AG20443 (cell line): ENCODE measurements at regions not wholly inside any gene's neighbourhood (a gene's known extent, or its start where the extent isn't known, plus 50 kb on each side); places are given as distances from the start of the nearest gene placed in this dataset.
A peak's percentile ranks its signal among the peaks of the same experiment; 100 is the strongest.

Experiments
- DNase-seq: peaks from one replicate; pipeline ENCODE4 v3.0.0; 2012; ENCODE audit warnings: low spot score, mixed read lengths

DNA sequence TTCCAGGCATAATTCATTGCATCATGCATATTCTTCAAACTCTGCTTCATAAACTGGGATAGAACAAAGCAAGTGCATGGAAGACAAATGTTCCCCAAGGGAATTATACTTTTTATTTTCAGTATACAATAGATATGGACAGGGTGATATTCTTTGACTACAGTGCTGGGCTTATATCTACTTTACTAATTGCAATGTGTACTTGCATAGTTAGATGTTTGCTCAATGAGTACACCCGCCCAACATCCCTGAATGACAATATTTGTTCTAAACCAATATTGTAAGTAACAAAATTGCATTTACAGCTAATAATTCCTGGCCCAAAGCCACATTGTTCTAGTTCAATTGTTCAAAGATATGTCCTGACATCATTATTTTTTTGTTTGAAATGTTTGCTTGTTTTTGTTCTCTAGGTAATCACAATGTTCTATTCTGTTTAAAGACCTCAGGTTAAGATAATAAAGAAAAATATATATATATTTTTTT is 171.4 kb downstream of the PTN start:
- DNase-seq: no peak

DNA sequence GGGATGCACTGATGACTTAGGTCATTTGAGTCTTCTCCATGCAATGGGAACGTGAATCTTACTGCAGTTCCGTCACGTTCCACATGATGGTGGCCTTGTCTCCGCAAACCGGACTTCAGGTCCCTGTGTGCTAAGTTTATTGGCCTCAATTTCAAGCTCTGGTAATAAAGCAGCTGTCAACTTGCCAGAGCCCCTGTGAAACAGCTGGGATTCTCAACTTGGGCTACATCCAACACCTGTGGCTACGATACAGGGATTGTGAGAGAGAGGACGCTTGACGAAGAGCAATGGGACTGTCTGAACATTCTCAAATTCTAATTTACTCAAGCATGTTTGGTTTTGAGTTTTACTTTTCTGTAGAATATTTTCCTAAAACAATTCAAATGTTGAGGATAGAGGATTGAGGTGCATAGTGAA is 174.2 kb downstream of the PTN start:
- DNase-seq: peak; percentile 75

DNA sequence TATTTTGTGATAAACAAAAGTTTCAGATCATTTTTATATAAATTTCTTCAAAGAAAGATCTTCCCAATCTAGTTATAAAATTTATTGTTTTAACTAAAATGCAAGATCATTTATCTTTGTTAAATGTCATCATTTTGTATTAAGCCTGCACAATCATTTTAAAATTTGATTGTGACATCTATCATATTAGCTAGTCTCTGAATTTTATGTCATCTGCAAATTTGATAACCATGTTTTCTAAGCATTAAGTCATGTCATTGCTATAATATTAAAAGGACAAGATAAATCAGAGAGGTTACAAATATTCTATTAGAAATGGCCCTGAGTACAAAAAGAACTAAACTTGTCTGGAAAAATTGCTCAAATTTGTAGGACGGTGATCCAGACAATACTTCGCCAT is 175.9 kb downstream of the PTN start:
- DNase-seq: no peak

DNA sequence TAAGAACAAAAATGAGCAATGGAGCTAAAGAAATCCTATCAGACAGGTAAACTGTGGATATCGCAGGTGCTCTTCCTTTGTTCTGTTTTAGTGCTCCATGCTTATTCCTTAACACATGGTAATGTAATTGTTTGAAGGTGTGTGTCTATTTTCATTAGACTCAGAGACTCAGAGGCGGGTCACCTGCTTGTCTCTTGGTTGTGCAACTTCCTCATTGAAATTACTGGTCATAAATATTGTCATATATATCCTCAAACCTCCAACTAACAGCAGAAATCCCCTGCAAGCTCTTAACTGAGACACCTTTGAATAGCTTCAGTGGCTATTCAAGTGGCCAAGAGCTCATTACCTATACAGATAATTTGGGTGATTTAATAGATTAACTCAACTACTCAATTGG is 177.2 kb downstream of the PTN start:
- DNase-seq: no peak

DNA sequence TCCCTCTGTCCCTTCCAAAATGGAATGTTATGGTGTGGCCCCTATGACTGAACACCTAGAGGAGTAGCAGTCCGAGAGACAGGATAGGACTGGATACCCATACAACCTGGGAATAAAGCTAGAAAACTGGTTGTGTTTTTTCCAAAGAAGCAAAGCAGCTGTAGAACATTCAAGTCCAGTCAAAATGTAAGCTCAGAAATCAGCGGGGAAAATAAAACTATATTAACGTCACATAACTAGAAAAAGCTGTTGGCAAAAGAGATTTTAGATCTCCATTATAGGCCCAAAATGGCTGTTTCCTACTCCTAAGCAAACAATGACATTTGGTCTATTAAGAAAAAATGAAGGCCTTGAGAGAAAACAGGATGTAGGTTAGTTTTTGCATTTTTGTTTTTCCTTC is 177.7 kb downstream of the PTN start:
- DNase-seq: no peak

DNA sequence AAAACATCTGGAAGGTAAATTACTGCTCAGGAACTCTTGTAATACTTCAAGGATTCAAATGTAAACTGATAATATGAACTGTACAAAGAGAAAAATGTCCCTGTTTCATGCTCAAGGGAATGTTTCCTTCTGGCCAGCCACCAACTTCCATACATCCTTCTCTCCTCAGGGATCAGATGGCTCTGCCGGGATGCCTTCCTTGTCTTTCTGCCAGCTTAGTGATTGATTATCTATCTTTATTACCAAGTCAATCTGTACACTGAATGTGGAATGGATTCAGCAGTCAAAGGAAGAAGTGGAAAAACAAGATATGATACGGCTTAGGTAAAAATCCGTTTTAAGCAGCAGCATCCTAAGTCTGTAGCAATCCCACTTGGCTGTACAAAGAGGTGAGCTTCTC is 178.3 kb downstream of the PTN start:
- DNase-seq: no peak

DNA sequence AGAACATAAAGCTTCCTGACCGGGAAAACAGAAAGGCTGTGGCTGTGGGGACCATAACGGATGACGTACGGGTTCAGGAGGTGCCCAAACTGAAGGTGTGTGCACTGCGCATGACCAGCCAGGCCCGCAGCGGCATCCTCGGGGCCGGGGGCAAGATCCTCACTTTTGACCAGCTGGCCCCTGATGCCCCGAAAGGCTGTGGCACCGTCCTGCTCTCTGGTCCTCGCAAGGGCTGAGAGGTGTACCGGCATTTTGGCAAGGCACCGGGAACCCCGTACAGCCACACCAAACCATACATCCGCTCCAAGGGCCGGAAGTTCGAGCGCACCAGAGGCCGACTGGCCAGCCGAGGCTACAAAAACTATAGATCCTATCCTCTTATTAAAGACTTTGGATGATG is 179.3 kb downstream of the PTN start:
- no peak for DNase-seq

DNA sequence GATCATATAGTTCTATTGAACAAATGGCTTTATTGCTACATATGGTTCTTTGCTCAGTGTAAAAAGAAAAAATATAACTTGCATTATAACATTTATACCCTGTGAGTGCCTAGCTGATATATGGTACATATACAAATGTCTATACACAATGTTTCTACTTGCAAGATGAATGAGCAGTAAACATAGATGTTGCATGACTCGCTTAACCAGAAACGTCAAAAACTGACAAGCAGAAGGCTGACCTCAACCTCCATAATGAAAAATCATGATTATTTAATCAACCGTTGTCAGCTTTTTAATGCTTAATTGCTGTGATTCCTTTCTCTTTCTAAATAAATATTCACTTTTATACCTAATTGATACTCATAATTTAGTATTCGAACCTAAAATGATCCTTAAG is 183.3 kb downstream of the PTN start:
- DNase-seq: no peak

DNA sequence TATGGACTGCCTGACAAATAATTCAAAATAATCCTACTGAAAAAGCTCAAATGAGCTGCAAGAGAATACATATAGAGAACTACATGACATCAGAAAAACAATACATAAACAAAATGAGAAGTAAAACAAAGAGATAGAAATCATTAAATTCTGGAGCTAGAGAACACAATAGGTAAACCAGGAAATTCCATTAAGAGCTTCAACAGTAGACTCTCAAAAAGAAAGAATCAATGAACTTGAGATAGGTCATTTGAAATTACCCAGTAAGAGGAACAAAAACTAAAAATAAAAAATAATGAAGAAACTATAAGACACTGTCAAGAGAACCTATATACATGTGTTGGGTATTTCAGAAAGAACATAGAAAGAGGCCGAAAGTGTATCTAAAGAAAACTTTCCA is 186.3 kb downstream of the PTN start:
- DNase-seq: no peak

DNA sequence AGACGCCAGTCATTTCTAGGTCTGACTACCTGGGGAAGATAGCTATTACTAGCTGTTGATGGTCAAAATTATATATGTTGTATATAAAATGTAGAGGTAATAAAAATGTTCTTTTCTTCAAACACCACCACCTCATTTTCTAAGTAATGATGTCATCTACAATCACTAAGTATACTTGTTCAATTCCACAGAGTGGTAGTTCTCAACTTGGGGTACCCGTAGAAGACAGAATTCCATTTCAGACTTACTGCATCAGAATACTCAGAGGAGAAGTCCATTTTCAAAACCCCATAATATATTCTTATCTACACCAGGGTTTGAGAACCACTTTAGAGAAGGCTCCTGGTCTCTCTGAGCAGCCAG is 191.9 kb downstream of the PTN start:
- DNase-seq: no peak

DNA sequence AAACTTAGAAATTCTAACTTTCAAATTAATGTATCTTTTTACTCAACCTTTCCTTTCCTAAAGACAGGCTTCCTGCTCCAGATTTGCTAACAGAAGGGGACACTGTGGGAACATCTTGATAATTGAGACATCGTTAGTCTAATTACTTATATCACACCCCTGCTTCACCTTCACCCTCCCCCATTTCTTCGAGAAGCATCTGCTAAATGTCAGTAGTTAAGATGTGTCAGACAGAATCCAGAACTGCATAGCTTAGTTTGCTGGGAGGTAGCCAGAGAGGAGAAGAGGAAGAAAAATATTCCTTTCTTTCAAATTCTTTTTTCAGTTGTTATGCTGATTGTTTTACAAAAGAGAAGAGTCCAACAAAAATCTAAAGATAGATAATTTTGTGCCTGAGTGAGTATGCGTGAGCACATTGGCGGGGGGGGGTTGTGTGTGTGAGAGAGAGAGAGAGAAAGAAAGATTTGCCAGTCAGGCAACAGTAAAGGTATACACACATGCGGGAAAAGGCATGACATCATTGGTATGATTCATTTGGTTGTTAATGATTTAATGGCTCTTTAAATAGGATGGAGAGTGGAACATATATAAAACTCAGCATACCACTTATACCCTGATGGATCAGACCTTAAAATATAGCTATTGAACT is 192.4 kb downstream of the PTN start:
- DNase-seq: no peak

DNA sequence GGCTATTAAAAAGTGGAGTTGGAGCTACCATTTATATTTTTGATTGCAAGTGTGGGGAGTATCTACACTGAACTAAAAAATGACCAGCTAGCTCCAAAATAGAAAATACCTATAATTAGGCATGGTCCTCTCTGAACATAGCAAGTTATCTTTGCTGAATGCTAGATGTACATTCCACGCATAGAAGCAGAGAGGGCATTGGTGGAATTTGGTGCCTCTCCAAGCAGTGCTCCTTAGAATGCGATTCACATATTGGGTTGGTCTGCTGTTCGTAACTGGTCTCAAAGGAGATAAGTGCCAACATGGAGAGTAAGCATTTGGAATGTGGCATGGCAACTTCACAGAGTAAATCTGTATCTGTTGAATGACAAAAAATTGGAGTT is 196.2 kb downstream of the PTN start:
- no peak for DNase-seq

DNA sequence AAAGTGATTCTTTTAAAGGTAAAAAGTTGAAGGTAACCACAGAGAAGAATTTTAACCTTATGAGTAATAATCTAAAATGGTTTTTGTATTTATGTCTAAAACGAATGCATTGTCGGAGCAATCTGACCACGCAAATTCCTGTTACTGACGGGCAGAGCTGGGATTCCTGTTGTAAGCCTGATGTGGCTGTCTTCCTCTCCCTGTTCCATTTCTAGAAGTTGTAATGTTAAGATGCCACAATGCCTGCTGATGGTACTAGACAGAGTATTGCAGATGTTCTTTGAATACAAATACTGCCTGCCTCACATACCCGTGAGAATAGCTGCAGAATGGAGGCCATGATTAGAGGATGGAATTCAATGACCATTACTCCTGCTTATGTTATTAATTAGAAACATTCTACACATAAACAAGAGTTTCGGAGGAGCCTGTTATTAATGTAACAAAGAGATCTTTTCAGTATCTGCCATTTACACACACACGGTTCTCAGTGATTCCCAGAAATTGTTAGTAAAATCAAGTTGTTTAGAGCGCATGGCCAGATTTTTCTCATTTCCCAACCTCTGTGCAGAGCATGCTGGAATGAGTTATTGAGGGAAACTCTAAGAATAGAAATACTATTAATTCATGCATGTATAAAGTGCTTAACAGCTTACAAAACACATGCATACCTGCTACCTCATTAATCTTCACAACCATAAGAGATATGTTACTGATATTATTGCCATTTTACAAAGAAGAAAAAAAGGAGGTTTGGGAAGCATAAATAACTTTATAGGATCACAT is 196.8 kb downstream of the PTN start:
- peak; percentile 43 for DNase-seq

DNA sequence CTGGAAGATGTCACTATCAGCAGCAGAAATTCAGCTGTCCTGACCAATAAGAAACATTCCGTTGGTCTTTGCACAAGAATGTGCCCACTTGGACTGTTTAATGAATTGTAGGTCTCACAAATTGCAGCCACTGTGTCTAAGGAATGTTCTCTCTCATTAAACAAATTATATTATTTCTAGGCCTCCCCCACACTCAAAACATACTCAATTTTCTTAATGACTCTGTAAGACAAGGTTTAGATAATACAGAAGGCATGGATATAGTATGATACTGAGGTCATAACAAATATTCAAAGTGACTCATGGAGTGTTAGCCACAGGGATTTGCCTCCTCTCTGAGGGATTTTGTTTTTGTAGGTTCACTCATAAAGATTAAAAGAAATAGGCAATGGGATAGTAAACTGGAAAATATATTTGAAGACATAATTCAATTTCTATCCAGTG is 197.5 kb downstream of the PTN start:
- DNase-seq: peak; percentile 56

DNA sequence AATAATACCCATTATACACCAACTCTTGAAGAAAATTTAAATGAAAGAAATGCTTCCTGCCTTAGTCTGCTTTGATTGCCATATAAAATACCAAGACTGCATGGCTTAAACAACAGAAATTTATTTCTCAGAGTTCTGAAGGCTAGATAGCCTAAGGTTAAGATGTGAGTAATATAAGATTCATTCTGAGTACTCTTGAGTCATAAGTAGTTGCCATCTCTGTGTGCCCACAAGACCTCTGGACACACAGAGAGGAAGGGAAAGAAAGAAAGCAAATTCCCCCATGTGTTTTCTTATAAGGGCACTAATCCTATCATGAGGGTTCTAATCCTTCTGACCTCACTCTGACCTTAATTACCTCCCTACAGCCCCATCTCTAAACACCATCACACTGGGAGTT is 201.2 kb downstream of the PTN start:
- no peak for DNase-seq

DNA sequence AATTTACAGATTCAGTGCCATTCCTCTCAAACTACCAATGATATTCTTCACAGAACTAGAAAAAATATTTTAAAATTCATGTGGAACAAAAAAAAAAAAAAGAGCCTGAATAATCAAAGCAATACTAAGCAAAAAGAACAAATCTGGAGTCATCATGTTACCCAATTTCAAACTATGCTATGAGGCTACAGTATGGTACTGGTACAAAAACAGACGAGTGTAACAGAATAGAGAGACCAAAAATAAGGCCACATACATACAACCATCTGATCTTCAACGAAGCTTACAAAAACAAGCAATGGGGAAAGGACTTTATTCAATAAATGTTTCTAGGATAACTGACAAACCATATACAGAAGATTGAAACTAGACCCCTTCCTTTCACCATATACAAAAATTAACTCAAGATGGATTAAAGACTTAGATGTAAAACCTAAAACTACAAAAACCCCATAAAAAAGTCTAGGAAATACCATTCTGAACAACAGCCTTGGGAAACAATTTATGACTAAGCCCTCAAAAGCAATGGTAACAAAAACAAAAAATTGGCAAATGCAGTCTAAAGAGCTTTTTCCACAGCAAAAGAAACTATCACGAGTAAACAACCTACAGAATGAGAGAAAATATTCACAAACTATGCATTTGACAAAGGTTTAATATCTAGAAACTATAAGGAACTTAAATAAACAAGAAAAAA is 207.7 kb downstream of the PTN start:
- no peak for DNase-seq

DNA sequence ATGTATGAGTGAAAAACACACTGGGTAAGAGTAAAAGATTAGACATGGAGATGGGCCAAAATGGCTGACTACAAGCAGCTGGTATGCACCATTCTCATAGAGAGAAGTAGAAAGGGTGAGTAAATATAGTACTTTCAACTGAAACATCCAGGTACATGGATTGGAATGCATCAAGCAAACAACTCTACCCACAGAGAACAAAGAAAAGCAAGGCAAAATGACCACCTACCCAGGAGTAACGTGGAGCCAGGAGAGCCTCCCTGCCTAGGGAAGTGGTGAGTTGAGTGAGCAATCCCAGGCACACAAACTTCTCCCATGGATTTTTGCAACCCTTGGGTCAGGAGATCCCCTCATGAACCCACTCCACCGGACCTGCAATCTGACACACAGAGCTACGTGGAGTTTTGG is 212.8 kb downstream of the PTN start:
- DNase-seq: peak; percentile 43

DNA sequence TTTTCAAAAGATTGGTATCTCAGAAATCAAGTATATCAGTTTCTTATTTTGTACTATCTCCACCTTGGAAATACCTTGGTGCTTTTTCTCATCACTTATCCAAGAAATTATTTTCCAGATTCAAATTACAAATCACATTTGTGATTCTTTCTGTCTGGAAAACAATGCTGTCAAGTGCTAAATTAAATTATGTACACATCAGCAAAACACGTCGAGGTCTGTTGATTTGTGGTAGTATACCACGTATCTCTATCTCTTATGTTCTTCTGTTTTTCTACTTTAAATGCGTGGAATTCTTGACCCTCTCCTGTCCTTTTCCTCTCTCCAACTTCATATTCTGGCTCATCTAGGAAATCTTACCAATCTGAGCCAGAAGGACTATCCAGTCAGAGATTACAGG is 214.5 kb downstream of the PTN start:
- DNase-seq: no peak

DNA sequence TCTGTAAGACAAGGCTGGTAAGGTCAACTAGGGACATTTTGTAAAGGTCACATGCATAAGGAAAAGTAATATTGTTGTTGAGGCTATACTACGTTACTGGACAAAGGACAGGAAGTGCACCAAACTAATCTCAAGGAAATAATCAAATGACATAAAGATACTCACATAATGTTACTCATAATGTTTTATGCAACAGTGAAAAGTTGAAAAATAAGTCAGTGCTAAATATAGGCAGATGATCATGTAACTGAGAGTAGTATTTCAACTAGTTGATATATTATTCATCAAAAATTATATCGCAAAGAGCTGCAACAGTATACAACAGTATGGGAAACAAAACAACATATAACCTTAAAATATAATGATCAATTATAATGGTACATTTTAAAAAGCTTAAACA is 215.7 kb downstream of the PTN start:
- no peak for DNase-seq

DNA sequence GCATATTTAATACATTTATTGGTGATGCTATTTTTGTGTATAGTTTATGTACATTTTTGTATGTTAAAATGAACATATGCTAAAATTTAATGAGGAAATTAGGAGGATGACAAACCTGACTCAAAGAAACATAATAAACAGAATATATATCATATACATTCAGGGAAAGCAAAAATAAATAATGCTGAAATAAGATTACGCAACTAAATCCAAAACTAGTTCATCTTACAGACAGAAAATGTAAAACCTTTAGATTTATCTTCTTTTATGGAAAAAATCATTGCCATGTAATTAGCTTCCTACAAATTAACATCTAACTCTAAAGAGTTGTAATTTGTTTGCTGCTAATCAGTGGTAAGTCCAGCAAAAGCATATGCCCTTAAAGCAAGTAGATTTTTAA is 216.5 kb downstream of the PTN start:
- DNase-seq: no peak

DNA sequence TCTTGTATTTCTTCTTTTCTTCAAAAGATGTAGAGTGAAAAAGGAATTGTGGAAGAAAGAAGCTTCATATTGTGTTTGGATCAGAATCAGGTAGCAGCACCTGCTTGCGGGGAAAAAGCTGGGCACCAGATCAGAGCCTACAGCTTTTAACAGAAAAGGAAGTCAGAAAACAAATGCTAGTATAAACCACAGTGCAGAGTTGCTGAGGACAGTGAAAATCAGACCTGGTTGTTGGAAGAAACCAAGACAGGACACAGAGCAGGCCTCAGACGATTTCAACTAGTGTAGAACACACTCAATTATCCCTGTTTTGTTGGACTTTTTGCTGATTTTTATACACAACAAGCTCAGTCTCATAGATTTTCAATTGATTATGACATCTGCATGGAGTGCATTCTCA is 221.4 kb downstream of the PTN start:
- DNase-seq: no peak

DNA sequence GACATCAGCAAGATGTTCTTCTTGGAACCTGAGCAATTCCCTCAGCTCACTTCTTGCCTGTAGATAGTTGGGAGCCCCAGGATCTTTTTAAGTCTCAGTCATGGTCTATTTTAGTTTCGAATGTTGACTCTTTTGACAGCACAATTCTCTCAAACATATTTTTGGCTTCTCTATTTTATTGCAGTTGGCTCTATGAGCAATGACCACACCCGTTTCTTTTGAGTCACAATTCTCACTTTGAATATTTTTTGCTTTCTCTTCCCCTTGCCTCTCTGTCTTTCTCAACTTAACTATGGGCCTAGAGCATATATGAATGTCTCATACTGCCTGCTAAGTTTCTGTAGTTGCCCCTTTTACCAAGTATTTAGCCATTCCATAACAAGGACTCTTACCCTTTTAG is 222.8 kb downstream of the PTN start:
- DNase-seq: peak; percentile 38

DNA sequence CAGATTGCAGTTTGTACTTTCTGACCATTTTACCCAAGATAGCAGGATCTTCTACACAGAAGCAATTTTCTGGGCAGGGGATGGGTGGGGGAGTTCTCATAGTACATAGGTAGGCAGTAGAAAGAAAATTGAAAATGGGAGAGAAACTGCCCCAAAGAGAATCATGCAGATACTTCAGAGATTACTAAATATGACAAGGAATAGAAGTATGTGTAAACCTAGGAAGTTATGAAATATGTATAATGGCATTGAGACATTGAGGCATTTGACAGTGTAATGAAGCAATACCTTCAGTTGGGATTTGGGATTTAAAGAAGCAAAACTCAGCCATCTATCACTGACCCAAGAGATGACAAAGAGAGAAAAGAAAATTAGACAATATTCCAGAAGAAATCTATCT is 233.0 kb downstream of the PTN start:
- DNase-seq: peak; percentile 6
